OCI-LY1 (cell line): ENCODE measurements at regions not wholly inside any gene's neighbourhood (a gene's known extent, or its start where the extent isn't known, plus 50 kb on each side); places are given as distances from the start of the nearest gene placed in this dataset.

Experiments
- H2AFZ ChIP-seq: fragments of 200-600 bp; sonication (generic), shearing (Covaris generic); 2 replicates; pipeline ENCODE4 v1.6.0; 2014; ENCODE audit warnings: antibody characterized with exemption, mild to moderate bottlenecking, low read length
- H3F3A ChIP-seq: fragments of 200-600 bp; sonication (generic), shearing (Covaris generic); 2 replicates; pipeline ENCODE4 v1.6.0; 2014; ENCODE audit warnings: mild to moderate bottlenecking, antibody characterized with exemption, low read length, moderate library complexity; ENCODE audit not compliant: insufficient read depth
- H3K27ac ChIP-seq: fragments of 200-600 bp; sonication (generic); 2 replicates; pipeline ENCODE4 v1.5.1; 2014; ENCODE audit warnings: low read length, mixed run types, mild to moderate bottlenecking, low read depth; ENCODE audit not compliant: poor library complexity, severe bottlenecking
- H3K27me3 ChIP-seq: fragments of 200-600 bp; sonication (generic); 2 replicates; pipeline ENCODE4 v1.6.0; 2014; ENCODE audit warnings: antibody characterized with exemption, mild to moderate bottlenecking, low read length, moderate library complexity; ENCODE audit not compliant: insufficient read depth
- H3K36me3 ChIP-seq: fragments of 200-600 bp; sonication (generic); 2 replicates; pipeline ENCODE4 v1.6.1; 2014; ENCODE audit warnings: mild to moderate bottlenecking, antibody characterized with exemption, low read length, moderate library complexity, mixed read lengths; ENCODE audit not compliant: insufficient read depth
- H3K4me1 ChIP-seq: fragments of 200-600 bp; sonication (generic); 2 replicates; pipeline ENCODE4 v1.5.1; 2014; ENCODE audit warnings: mild to moderate bottlenecking, low read length, moderate library complexity; ENCODE audit not compliant: insufficient read depth, severe bottlenecking
- H3K4me2 ChIP-seq: fragments of 200-600 bp; sonication (generic), shearing (Covaris generic); 2 replicates; pipeline ENCODE4 v1.6.1; 2014; ENCODE audit warnings: low read length
- H3K4me3 ChIP-seq: fragments of 200-600 bp; sonication (generic); 2 replicates; pipeline ENCODE4 v1.5.1; 2014; ENCODE audit warnings: low read length, low read depth, mild to moderate bottlenecking, mixed read lengths; ENCODE audit not compliant: poor library complexity, severe bottlenecking
- H3K79me2 ChIP-seq: fragments of 200-600 bp; shearing (Covaris generic); 2 replicates; pipeline ENCODE4 v1.6.1; 2016; ENCODE audit warnings: mixed run types, low read length, mixed read lengths; ENCODE audit not compliant: insufficient read depth
- H3K9ac ChIP-seq: fragments of 200-600 bp; sonication (generic), shearing (Covaris generic); 2 replicates; pipeline ENCODE4 v1.6.1; 2014; ENCODE audit warnings: mild to moderate bottlenecking, low read length, mixed read lengths
- H3K9me2 ChIP-seq: fragments of 200-600 bp; sonication (generic), shearing (Covaris generic); 2 replicates; pipeline ENCODE4 v1.6.1; 2014; ENCODE audit warnings: low read depth, mild to moderate bottlenecking, low read length, mixed read lengths
- H3K9me3 ChIP-seq: fragments of 200-600 bp; shearing (Covaris generic); 2 replicates; pipeline ENCODE4 v1.6.1; 2014; ENCODE audit warnings: low read length, mixed read lengths
- H4K20me1 ChIP-seq: fragments of 200-600 bp; sonication (generic), shearing (Covaris generic); 2 replicates; pipeline ENCODE4 v1.6.0; 2016; ENCODE audit warnings: mild to moderate bottlenecking, low read length; ENCODE audit not compliant: insufficient read depth
- EZH2 ChIP-seq: fragments of 200-600 bp; sonication (generic), shearing (Covaris generic); IDR thresholded peaks from 2 replicates; pipeline ENCODE4 v1.8.0; 2017; ENCODE audit warnings: borderline replicate concordance, mixed run types, mild to moderate bottlenecking, antibody characterized with exemption, low read length, moderate library complexity, mixed read lengths
- TF ChIP-seq, protein P1 (sequence below): fragments of 200-600 bp; sonication (generic), shearing (Covaris generic); IDR thresholded peaks from 2 replicates; pipeline ENCODE4 v1.5.1; 2017; ENCODE audit warnings: mild to moderate bottlenecking, antibody characterized with exemption, low read length, moderate library complexity, mixed read lengths

DNA sequence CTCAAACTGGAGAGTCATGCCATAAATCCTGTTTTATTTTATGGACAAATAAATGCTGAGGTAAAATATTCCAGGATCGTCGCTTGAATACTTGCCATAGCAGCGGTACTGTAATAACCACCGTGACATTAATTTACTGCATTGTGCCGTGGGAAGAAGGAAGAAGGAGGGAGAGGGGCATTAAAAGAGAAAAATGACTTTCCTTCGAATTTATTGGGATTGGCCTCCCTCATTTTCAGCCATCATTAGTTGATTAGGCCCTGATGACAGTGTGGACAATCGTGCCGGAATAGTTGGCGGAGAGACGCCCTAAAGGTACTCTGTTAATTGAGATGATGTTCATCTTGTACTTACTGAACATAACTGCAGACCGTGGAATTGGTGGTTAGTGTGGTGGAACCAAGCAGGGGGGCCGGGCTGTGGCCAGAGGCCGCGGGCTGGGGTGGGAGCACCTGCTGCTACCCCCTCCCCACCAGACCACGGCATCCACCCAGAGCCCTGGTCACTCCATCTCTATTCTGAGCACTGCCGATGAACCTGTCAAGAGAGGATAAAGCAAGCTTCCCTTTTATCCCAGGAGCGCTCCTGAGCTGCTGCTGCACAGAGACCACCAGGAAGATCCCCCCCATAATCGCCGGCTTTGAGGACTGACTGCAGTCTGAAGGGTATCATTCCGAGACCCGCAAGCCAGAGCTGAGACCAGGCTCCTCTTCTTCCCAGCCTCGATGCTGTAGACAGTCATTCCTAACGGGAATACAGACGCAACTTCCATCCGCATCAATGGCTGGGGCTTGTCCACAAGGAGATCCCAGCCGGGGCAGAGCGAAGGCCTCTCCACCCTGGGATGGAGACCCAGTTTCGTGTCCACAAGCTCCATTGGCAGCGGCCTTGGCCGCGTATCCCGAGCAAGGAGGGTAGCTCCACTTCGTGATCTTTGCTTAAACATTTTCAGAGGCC lies 168.3 kb upstream of the TSHZ3 start:
- H2AFZ ChIP-seq = no peak overlapping the region
- H3K4me3 ChIP-seq = no peak overlapping the region
- H3K79me2 ChIP-seq = no peaks in the 10 kb centered on the region
- no peaks in the 10 kb centered on the region for H3F3A ChIP-seq
- H3K36me3 ChIP-seq = no peaks in the 10 kb centered on the region
- H3K27me3 ChIP-seq = no peaks in the 10 kb centered on the region; the same call in 1 of the 2 replicates
- H3K9ac ChIP-seq = no peak overlapping the region
- no peaks in the 10 kb centered on the region for H3K9me2 ChIP-seq
- no peak overlapping the region for H3K27ac ChIP-seq
- H3K4me1 ChIP-seq = no peaks in the 10 kb centered on the region
- H3K4me2 ChIP-seq = no peak overlapping the region
- no peaks in the 10 kb centered on the region for H4K20me1 ChIP-seq
- TF ChIP-seq, protein P1, sequence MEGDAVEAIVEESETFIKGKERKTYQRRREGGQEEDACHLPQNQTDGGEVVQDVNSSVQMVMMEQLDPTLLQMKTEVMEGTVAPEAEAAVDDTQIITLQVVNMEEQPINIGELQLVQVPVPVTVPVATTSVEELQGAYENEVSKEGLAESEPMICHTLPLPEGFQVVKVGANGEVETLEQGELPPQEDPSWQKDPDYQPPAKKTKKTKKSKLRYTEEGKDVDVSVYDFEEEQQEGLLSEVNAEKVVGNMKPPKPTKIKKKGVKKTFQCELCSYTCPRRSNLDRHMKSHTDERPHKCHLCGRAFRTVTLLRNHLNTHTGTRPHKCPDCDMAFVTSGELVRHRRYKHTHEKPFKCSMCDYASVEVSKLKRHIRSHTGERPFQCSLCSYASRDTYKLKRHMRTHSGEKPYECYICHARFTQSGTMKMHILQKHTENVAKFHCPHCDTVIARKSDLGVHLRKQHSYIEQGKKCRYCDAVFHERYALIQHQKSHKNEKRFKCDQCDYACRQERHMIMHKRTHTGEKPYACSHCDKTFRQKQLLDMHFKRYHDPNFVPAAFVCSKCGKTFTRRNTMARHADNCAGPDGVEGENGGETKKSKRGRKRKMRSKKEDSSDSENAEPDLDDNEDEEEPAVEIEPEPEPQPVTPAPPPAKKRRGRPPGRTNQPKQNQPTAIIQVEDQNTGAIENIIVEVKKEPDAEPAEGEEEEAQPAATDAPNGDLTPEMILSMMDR = no peak
- no peak for TF ChIP-seq EZH2
- no peaks in the 10 kb centered on the region for H3K9me3 ChIP-seq

DNA sequence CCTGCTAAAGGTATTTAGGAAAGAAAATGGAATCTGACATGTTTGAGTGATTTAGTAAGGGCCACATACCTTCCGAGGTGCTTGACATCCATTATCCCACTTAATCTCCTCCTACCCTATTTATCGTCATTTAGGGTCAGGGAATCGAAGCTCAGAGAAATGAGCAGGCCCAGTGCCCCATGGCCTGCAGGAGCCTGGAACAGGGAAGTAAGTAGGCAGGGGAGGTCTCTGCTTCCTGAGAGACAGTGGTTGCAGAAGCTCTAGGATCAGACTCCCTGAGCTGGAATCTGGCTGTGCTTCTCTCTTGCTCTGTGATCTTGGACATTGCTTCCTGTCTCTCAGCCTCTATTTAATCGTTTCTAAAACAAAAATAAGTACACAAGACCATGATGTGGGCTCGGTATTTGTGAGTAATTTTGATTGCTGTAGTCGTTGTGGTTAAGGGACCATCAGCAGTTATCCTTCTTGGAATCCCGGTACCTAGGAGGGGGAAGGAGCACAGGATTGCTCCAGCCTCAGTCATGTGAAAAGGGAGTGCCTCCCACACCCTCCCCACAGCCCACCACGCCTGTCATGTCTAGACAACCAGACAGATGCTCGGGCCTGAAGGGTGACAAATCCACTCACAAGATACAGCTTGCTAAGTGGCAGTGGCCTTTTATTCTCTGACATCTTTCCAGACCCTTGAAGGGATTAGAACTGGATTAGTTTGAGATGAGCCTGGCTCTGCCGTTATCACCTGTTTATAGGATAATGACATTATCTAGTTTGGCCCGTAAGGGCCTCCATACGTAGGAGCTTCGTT lies 169.2 kb upstream of the TSHZ3 start:
- H3K27me3 ChIP-seq = no peaks in the 10 kb centered on the region
- H3K9me2 ChIP-seq = no peaks in the 10 kb centered on the region
- no peaks in the 10 kb centered on the region for H3K79me2 ChIP-seq
- no peaks in the 10 kb centered on the region for H3K9me3 ChIP-seq
- TF ChIP-seq, protein P1 = no peak
- no peak for TF ChIP-seq EZH2
- no peak overlapping the region for H3K4me3 ChIP-seq
- no peaks in the 10 kb centered on the region for H3K4me1 ChIP-seq
- no peak overlapping the region for H3K4me2 ChIP-seq
- H3K36me3 ChIP-seq = no peaks in the 10 kb centered on the region
- no peaks in the 10 kb centered on the region for H3F3A ChIP-seq
- H3K27ac ChIP-seq = no peak overlapping the region
- H3K9ac ChIP-seq = no peak overlapping the region
- no peak overlapping the region for H2AFZ ChIP-seq
- no peaks in the 10 kb centered on the region for H4K20me1 ChIP-seq

DNA sequence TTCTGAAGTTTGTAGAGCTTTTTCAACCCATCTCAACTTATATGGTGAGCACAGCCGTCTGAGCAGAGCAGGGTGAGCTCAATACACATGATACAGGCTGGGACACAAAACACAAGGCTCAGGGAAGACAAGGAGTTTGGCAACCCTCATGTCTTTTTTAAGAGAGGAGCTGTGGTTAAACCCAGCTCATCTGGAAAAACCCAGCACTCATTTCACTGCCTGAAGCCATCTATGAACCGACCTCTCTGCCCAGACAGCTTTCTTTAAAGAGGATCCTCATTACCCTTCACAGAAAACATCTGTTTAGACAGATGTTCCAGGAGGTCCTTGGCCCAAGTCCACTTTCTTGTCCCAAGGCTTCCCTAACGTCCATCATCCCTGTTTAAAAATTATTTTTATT lies 170.0 kb upstream of the TSHZ3 start:
- Histone ChIP-seq H3F3A (no peaks in the 10 kb centered on the region), H3K9me3 (no peaks in the 10 kb centered on the region), H3K36me3 (no peaks in the 10 kb centered on the region), H3K27ac (no peak overlapping the region), H4K20me1 (no peaks in the 10 kb centered on the region), H3K9ac (no peak overlapping the region), H3K4me2 (no peak overlapping the region), H2AFZ (no peak overlapping the region), H3K9me2 (no peaks in the 10 kb centered on the region), H3K79me2 (no peaks in the 10 kb centered on the region), H3K27me3 (no peaks in the 10 kb centered on the region), H3K4me3 (no peak overlapping the region), H3K4me1 (no peaks in the 10 kb centered on the region)
- TF ChIP-seq EZH2 = no peak
- TF ChIP-seq, protein P1 = no peak
